Natural killer cell (primary cell): ENCODE measurements at regions not wholly inside any gene's neighbourhood (a gene's known extent, or its start where the extent isn't known, plus 50 kb on each side); places are given as distances from the start of the nearest gene placed in this dataset.

Experiments used
- ATAC-seq, 3 donors: fragments of 150-1000 bp in 2 of 3; fragments of 200-7000 bp in 1 of 3; cut with Tn5 transposase; 1 replicate in 1 of 3; 2 replicates in 2 of 3; pipeline ENCODE4 v1.10.0; 2021; ENCODE audit warnings: mild to moderate bottlenecking in 2 of 3, moderate library complexity in 2 of 3
- DNase-seq, 2 donors: peaks; one replicate each; pipeline versions ENCODE4 v3.0.0 to v3.0.0-alpha.2; 2013 to 2021; ENCODE audit warnings: mixed read lengths in 1 of 2
- H3K27ac ChIP-seq: one replicate; pipeline ENCODE4 v1.5.1; 2013; ENCODE audit warnings: mild to moderate bottlenecking, low read length
- H3K27me3 ChIP-seq: one replicate; pipeline ENCODE4 v1.6.1; 2013; ENCODE audit warnings: low read length; ENCODE audit not compliant: control insufficient read depth, insufficient read depth
- H3K36me3 ChIP-seq: one replicate; pipeline ENCODE4 v1.6.1; 2013; ENCODE audit warnings: low read length; ENCODE audit not compliant: control insufficient read depth, insufficient read depth
- H3K4me1 ChIP-seq: one replicate; pipeline ENCODE4 v1.6.1; 2013; ENCODE audit warnings: low read length; ENCODE audit not compliant: control insufficient read depth, insufficient read depth
- H3K4me3 ChIP-seq: one replicate; pipeline ENCODE4 v1.5.1; 2013; ENCODE audit warnings: low read length
- H3K9me3 ChIP-seq: one replicate; pipeline ENCODE4 v1.6.1; 2013; ENCODE audit warnings: low read length; ENCODE audit not compliant: control insufficient read depth, insufficient read depth
- H3K27ac Mint-ChIP-seq, 2 donors: one replicate each; pipeline ENCODE4 v1.8.0; 2022; ENCODE audit warnings: mild to moderate bottlenecking in 2 of 2, mixed read lengths in 2 of 2, moderate library complexity in 1 of 2
- H3K27me3 Mint-ChIP-seq, 2 donors: one replicate each; pipeline ENCODE4 v1.8.0; 2022; ENCODE audit warnings: low read depth in 2 of 2, mixed read lengths in 2 of 2
- H3K36me3 Mint-ChIP-seq: one replicate; pipeline ENCODE4 v1.8.0; 2022; ENCODE audit warnings: mixed read lengths
- H3K4me1 Mint-ChIP-seq, 2 donors: one replicate each; pipeline ENCODE4 v1.8.0; 2022; ENCODE audit warnings: mixed read lengths in 2 of 2
- H3K4me3 Mint-ChIP-seq: one replicate; pipeline ENCODE4 v1.8.0; 2022; ENCODE audit warnings: mild to moderate bottlenecking, moderate library complexity, mixed read lengths
- H3K9me3 Mint-ChIP-seq, 2 donors: one replicate each; pipeline ENCODE4 v1.8.0; 2022; ENCODE audit warnings: mixed read lengths in 2 of 2
- WGBS: methylation state at CpG from one replicate; pipeline ENCODE4 v1.1.7; 2013; ENCODE audit warnings: missing lambda C conversion rate; ENCODE audit not compliant: insufficient coverage; 5-methylcytosine and 5-hydroxymethylcytosine counted together
- intact Hi-C: fragments of 100-400 bp; cut with micrococcal nuclease; formaldehyde crosslinking; loops from one replicate; pipeline ENCODE4 v1.14.2; 2022
- TF ChIP-seq, protein P1 (sequence below): fragments of 200-600 bp; IDR thresholded peaks from one replicate; pipeline ENCODE4 v1.8.0; 2022; ENCODE audit warnings: antibody characterized with exemption

DNA sequence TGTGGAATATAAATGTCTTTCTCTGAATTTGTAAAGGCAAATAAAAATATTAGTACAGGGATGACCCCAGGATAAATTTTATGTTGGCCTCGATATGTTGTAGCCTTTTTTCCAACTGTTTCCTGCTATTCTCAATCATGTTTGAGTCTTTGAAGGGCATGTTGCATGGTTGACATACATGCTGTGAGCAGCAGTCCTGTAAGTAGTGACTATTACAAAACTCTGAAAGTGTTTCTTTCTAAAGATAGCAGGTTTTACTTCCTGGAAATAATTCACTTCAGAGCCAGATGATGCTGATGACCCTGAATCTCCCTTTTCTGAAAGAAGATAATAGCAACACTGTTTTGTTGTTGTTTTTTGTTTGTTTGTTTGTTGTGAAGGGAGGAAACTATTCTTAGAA, 393.0 kb upstream of the GNPDA2 start:
- Histone ChIP-seq H3K36me3 (no peaks in the 10 kb centered on the region), H3K4me3 (no peak overlapping the region), H3K9me3 (no peaks in the 10 kb centered on the region), H3K27ac (no peak overlapping the region), H3K4me1 (no peaks in the 10 kb centered on the region), H3K27me3 (no peaks in the 10 kb centered on the region)
- Mint-ChIP-seq H3K36me3 (no peaks in the 10 kb centered on the region), H3K4me3 (no peak overlapping the region), H3K9me3 (peaks cover 7 to 17% of the 10 kb centered on the region in 2 donors), H3K27me3 (no peaks in the 10 kb centered on the region), H3K4me1 (no peaks in the 10 kb centered on the region), H3K27ac (no peak overlapping the region)
- 70% methylated on average over 1 of the region's 1 CpG for WGBS
- DNase-seq (no peak), ATAC-seq (no peak)
- TF ChIP-seq, protein P1, sequence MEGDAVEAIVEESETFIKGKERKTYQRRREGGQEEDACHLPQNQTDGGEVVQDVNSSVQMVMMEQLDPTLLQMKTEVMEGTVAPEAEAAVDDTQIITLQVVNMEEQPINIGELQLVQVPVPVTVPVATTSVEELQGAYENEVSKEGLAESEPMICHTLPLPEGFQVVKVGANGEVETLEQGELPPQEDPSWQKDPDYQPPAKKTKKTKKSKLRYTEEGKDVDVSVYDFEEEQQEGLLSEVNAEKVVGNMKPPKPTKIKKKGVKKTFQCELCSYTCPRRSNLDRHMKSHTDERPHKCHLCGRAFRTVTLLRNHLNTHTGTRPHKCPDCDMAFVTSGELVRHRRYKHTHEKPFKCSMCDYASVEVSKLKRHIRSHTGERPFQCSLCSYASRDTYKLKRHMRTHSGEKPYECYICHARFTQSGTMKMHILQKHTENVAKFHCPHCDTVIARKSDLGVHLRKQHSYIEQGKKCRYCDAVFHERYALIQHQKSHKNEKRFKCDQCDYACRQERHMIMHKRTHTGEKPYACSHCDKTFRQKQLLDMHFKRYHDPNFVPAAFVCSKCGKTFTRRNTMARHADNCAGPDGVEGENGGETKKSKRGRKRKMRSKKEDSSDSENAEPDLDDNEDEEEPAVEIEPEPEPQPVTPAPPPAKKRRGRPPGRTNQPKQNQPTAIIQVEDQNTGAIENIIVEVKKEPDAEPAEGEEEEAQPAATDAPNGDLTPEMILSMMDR = no peak
- intact Hi-C loops = no loop called here

GRCh38 chr4:45102716-45103115, 376.4 kb upstream of the GNPDA2 start:
- Mint-ChIP-seq H3K36me3 (peaks cover 3% of the 10 kb centered on the region), H3K27ac (no peak overlapping the region), H3K27me3 (no peaks in the 10 kb centered on the region), H3K9me3 (peaks cover 7 to 11% of the 10 kb centered on the region in 2 donors), H3K4me1 (no peaks in the 10 kb centered on the region), H3K4me3 (no peak overlapping the region)
- Histone ChIP-seq H3K36me3 (no peaks in the 10 kb centered on the region), H3K27ac (no peak overlapping the region), H3K4me3 (no peak overlapping the region), H3K4me1 (no peaks in the 10 kb centered on the region), H3K9me3 (no peaks in the 10 kb centered on the region), H3K27me3 (no peaks in the 10 kb centered on the region)
- intact Hi-C loops = loop anchor here (10.0 kb wide), 1 partner anchor 1202 kb away; no protein-coding TSS in a partner anchor
- TF ChIP-seq, protein P1 = no peak
- no peak for DNase-seq
- ATAC-seq = no peak

GRCh38 chr4:45100956-45101818, 374.8 kb upstream of the GNPDA2 start:
- Mint-ChIP-seq H3K4me3 (no peak overlapping the region), H3K36me3 (peaks cover 5% of the 10 kb centered on the region), H3K27ac (no peak overlapping the region), H3K9me3 (peaks cover 10 to 17% of the 10 kb centered on the region in 2 donors), H3K27me3 (no peaks in the 10 kb centered on the region), H3K4me1 (no peaks in the 10 kb centered on the region)
- intact Hi-C loops = loop anchor here (10.0 kb wide), 1 partner anchor 1204 kb away; no protein-coding TSS in a partner anchor
- TF ChIP-seq, protein P1 = no peak
- H3K36me3 ChIP-seq = no peaks in the 10 kb centered on the region
- no peak overlapping the region for H3K4me3 ChIP-seq
- no peaks in the 10 kb centered on the region for H3K27me3 ChIP-seq
- ATAC-seq = no peak
- no peak overlapping the region for H3K27ac ChIP-seq
- 83% methylated on average over 6 of the region's 6 CpGs for WGBS
- H3K4me1 ChIP-seq = no peaks in the 10 kb centered on the region
- no peaks in the 10 kb centered on the region for H3K9me3 ChIP-seq
- no peak for DNase-seq
